Motor neuron (in vitro differentiated cells): ENCODE measurements at regions not wholly inside any gene's neighbourhood (a gene's known extent, or its start where the extent isn't known, plus 50 kb on each side); places are given as distances from the start of the nearest gene placed in this dataset.
A peak's percentile ranks its signal among the peaks of the same experiment; 100 is the strongest.

Source experiments
- ATAC-seq, 8 experiments: fragments of 200-7000 bp; cut with Tn5 transposase; replicated peaks in 6 of 8; 2 replicates each; pipeline ENCODE4 v1.8.0; 2021; ENCODE audit warnings: mild to moderate bottlenecking in 8 of 8, moderate library complexity in 8 of 8
- H3K27ac ChIP-seq, 2 donors: fragments of 250-450 bp; sonication (Bioruptor Pico); 2 replicates each; pipeline ENCODE4 v1.9.0; 2021; ENCODE audit warnings: antibody characterized with exemption in 2 of 2, mild to moderate bottlenecking in 2 of 2, moderate library complexity in 1 of 2
- H3K4me1 ChIP-seq, 2 donors: fragments of 250-450 bp; sonication (Bioruptor Pico); replicated peaks in 1 of 2; 2 replicates each; pipeline ENCODE4 v1.6.1; 2021; ENCODE audit warnings: antibody characterized with exemption in 2 of 2, mild to moderate bottlenecking in 2 of 2, moderate library complexity in 1 of 2
- H3K4me3 ChIP-seq, 5 donors: fragments of 250-450 bp; sonication (Bioruptor Pico); 2 replicates each; pipeline ENCODE4 v1.9.0; 2021; ENCODE audit warnings: antibody characterized with exemption in 5 of 5, mild to moderate bottlenecking in 5 of 5, moderate library complexity in 4 of 5
- WGBS, 10 experiments: fragments of 450-650 bp; shearing (Covaris generic); methylation state at CpG; one replicate each; pipeline ENCODE4 v1.0.0; 2022; 5-methylcytosine and 5-hydroxymethylcytosine counted together
- in situ Hi-C, 9 experiments: fragments of 400-800 bp; cut with MboI; loops; one replicate each; pipeline ENCODE4 v1.15.0; 2021; ENCODE audit warnings: low sequenced_read_pairs in 9 of 9, low pct_unique_long_range_greater_than_20kb in 2 of 9; ENCODE audit not compliant: unreplicated experiment in 9 of 9

GRCh38 chr17:12599186-12599920 lies 66.3 kb upstream of the MYOCD start:
- WGBS, 10 experiments = 29 to 100% (median 50%) methylated on average over 1 to 3 of the region's 3 CpGs; no CpG with 5 or more reads in 3 of the 10 experiments
- in situ Hi-C loops = no loop called here
- Histone ChIP-seq H3K4me1 (peaks cover 3% of the 10 kb centered on the region in 2 donors), H3K27ac (no peak overlapping the region), H3K4me3 (no peak overlapping the region)
- peak in 5 of 8 experiments; percentile 39 to 55 (median 54) for ATAC-seq

- 0 to 91% (median 73%) methylated on average over 1 to 2 of the region's 2 CpGs; no CpG with 5 or more reads in 2 of the 10 experiments for WGBS, 10 experiments
- in situ Hi-C loops = no loop called here
Measured at GRCh38 chr17:12600349-12600748, 65.3 kb upstream of the MYOCD start.

DNA sequence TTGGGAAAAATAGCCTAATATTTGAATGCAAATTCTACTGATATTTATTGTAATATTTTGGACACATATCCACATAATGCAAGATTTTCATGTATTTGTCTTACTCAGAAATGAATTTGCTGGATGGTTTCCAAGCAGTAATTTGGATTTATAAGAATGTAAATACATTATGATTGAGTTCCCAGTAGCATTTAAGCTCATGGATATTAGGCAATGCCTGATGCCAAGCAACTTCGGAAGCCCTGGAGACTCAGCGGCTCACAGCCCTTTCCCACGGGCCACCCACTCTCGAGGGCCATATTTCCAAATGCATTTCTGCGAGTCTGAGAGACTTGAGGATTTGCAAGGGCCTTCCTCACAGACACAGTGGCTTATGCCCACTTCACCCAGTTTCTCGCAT lies 62.1 kb upstream of the MYOCD start:
- H3K27ac ChIP-seq = no peak overlapping the region
- in situ Hi-C loops = no loop called here
- ATAC-seq = no peak
- no peak overlapping the region for H3K4me3 ChIP-seq
- H3K4me1 ChIP-seq = peaks cover 3% of the 10 kb centered on the region in 2 donors
- 80 to 100% (median 92%) methylated on average over 1 to 5 of the region's 6 CpGs; no CpG with 5 or more reads in 1 of the 10 experiments for WGBS, 10 experiments

More at GRCh38 chr17:12600349-12600748, 65.3 kb upstream of the MYOCD start:
- Histone ChIP-seq H3K4me1 (peaks cover 3% of the 10 kb centered on the region in 2 donors), H3K4me3 (no peak overlapping the region), H3K27ac (no peak overlapping the region)
- ATAC-seq = no peak

GRCh38 chr17:12605222-12605621 lies 60.5 kb upstream of the MYOCD start:
- Histone ChIP-seq H3K4me3 (no peak overlapping the region), H3K27ac (no peak overlapping the region), H3K4me1 (no peaks in the 10 kb centered on the region)
- in situ Hi-C loops = no loop called here
- ATAC-seq = no peak
- 40 to 100% (median 80%) methylated on average over 1 to 5 of the region's 5 CpGs; no CpG with 5 or more reads in 3 of the 10 experiments for WGBS, 10 experiments

DNA sequence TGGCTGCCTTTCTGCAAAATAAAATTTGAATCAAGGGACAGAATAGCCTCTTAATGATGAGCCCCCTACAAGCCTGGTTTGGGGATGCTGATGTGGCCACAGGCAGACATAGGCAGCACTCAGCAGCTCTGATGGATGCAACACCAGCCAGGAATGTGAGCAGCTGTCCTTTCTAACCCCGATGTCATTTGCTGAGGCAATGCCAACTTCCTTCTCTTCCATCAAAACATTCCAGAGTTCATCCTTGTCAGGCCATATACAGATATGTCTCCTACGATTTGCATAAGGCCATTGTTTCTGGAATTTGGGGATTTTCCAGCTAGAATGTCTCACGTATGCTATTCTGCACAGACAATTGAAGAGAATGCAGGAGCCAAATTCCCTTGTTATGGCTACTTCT lies 52.1 kb upstream of the MYOCD start:
- 0 to 89% (median 12%) methylated on average over 1 to 3 of the region's 3 CpGs; no CpG with 5 or more reads in 4 of the 10 experiments for WGBS, 10 experiments
- in situ Hi-C loops = no loop called here
- no peak overlapping the region for H3K27ac ChIP-seq
- no peaks in the 10 kb centered on the region for H3K4me1 ChIP-seq
- no peak overlapping the region for H3K4me3 ChIP-seq
- ATAC-seq = no peak
